Stimulated activated naive CD8-positive, alpha-beta T cell treated with anti-CD3 and anti-CD28 coated beads, Interleukin-15, Interleukin-2, amounts not matched to agents 100 ng/mL and 50 ng/mL, for 24 hours (primary cell): ENCODE measurements at regions not wholly inside any gene's neighbourhood (a gene's known extent, or its start where the extent isn't known, plus 50 kb on each side); places are given as distances from the start of the nearest gene placed in this dataset.
"Not testable (repeated sequence)": the region's sequence is repeated elsewhere in the genome, so short reads cannot be mapped to it uniquely, and the experiment has no call there.

ENCODE experiments used
- H3K27ac Mint-ChIP-seq: one replicate; pipeline ENCODE4 v1.8.0; 2021; ENCODE audit warnings: mild to moderate bottlenecking, mixed read lengths
- H3K27me3 Mint-ChIP-seq: one replicate; pipeline ENCODE4 v1.8.0; 2021; ENCODE audit warnings: mixed read lengths
- H3K36me3 Mint-ChIP-seq: one replicate; pipeline ENCODE4 v1.8.0; 2021; ENCODE audit warnings: low read depth, mixed read lengths
- H3K4me1 Mint-ChIP-seq: one replicate; pipeline ENCODE4 v1.8.0; 2021; ENCODE audit warnings: low read depth, mixed read lengths
- H3K4me3 Mint-ChIP-seq: one replicate; pipeline ENCODE4 v1.8.0; 2021; ENCODE audit warnings: mild to moderate bottlenecking, mixed read lengths
- H3K9me3 Mint-ChIP-seq: one replicate; pipeline ENCODE4 v1.8.0; 2021; ENCODE audit warnings: mixed read lengths

DNA sequence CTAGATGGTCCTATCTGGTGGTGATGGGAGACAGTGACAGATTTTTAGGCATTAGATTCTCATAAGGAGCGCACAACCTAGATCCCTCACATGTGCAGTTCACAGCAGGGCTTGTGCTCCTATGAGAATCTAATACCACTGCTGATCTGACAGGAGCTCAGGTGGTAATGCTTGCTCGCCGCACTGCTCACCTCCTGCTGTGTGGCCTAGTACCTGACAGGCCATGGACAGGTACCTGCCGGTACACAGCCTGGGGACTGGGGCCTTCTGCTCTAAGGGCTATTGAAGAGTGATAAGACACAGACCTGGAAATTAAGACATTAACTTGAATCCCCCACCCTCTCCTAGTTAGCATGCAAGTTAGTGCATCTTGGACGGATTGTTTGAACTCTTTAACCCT is 64.4 kb downstream of the KLRB1 start:
- not testable (repeated sequence) for H3K9me3 Mint-ChIP-seq, H3K36me3 Mint-ChIP-seq, H3K27ac Mint-ChIP-seq, H3K4me3 Mint-ChIP-seq, H3K27me3 Mint-ChIP-seq, H3K4me1 Mint-ChIP-seq

DNA sequence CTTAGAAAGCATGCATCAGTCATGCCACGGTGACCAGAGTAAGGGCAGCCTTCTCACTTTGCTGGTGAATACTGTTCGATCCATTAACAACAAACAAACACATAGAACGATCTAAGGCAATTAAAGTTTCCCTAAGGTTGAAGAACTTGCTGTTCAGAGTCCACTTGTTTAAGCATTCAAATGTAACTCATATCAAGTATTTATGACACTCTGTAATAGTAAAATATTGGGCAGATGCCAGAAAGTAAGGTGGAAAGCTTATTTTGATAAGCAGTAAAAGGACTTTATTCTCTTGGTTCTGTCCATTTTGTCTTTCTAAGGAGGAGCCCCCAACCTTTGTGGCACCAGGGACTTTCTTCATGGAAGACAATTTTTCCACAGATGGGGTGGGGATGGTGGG is 64.9 kb downstream of the KLRB1 start:
- H3K4me1 Mint-ChIP-seq, H3K4me3 Mint-ChIP-seq, H3K27me3 Mint-ChIP-seq, H3K27ac Mint-ChIP-seq, H3K36me3 Mint-ChIP-seq, H3K9me3 Mint-ChIP-seq: not testable (repeated sequence)

DNA sequence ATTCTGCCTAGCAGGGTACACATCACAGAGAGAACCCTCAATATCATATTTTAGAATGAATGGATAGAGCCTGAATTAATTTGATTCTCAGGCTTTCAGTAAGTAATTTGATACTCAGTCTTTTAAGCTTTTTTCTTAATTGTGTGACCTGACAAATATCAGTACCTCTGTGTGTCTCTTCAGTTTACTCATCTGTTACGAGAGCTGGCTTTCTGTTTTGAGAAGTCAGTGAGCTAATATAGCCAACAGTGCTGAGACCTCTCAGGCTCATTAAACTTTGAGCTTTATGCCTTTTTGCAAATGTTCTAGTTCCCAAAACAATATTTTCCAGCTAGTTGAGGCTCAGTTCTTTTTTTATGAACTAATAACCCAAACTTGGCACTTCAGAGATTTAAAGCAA is 91.8 kb downstream of the KLRB1 start:
- H3K27me3 Mint-ChIP-seq, H3K4me3 Mint-ChIP-seq, H3K9me3 Mint-ChIP-seq, H3K4me1 Mint-ChIP-seq, H3K36me3 Mint-ChIP-seq, H3K27ac Mint-ChIP-seq: not testable (repeated sequence)

DNA sequence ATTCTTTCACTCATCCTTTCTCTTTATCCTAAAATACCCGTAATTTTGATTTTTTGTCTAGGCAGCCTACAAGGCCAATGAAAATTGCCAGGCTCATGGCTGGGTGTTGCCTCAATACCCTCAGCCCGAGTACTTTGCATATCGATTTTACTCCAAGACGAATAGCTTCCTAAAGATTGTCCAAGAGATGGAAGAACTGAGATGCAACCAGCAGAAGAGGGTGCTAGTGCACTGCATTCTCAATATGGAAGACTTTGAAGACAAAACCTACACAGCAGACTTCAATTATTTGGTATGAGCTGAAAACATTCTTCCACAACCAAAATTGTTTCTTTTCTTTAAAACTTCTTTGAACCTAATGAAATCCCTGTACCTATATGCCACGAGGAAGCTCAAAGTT is 95.0 kb downstream of the KLRB1 start:
- not testable (repeated sequence) for H3K4me1 Mint-ChIP-seq, H3K27ac Mint-ChIP-seq

DNA sequence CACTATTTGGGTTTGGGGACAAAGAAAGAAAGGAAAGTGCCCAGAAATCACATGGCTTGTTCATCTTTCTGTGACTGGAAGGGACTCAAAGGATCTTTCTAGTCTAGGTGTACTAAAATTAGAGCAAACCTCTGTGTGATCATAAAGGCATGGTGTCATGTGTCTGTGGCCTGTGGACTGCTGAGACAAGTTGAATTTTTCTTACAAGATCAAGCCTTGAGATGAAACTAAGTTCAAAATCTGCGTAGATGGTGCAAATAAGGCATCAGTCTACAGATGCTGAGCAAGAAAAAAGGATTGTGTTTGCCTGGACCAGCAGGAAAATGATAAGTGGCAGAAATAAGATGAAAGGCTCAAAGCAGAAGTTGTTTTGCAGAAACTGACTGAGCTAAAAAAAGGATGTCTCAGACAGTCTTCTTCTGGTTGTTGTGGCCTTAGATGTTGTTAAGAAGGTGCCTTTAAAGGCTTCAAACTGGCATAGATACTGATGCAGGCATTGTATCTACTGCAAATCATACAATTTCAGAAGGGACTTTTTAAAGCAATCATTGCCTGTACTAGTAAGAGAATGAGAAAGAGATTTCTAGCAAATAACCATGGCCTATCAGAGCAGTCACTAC is 97.2 kb downstream of the KLRB1 start:
- H3K9me3 Mint-ChIP-seq, H3K27me3 Mint-ChIP-seq, H3K27ac Mint-ChIP-seq, H3K36me3 Mint-ChIP-seq, H3K4me3 Mint-ChIP-seq, H3K4me1 Mint-ChIP-seq: not testable (repeated sequence)

More for the DNA sequence above, 95.0 kb downstream of the KLRB1 start:
- H3K9me3 Mint-ChIP-seq, H3K36me3 Mint-ChIP-seq, H3K27me3 Mint-ChIP-seq, H3K4me3 Mint-ChIP-seq: not testable (repeated sequence)

DNA sequence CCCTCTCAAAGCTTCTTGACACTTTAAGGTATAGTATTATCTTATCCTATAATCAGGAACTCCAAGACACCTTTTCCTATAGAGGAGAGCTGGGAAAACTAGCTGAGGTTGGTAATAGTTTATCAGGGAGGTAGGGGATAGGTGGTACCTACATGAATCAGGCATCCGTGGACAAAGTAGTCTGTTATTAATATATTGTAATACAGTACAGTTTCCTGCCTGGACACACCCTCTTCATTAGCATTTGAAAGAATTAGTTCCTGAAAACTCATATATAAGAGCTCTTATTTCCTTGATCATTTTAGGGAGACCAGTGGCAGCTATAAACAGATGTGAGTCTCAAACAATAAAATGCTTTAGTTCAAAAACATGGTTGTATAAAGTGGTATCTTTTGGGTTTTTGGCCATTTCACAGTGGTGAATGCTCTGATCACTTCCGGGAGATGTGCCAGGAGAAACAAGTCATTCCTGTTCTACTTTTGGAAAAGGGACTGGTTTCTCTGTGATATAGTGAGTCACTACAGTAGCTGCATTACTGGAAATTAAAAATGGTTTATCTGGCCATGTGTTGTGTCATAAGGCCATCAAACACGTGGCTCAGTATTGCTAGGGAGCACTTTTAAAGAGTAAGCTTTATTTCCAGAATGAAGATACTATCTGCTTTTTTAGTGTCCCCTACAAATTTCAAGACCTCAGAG is 98.1 kb downstream of the KLRB1 start:
- Mint-ChIP-seq H3K27ac (no peak overlapping the region), H3K27me3 (no peaks in the 10 kb centered on the region), H3K9me3 (no peaks in the 10 kb centered on the region), H3K4me3 (no peak overlapping the region), H3K4me1 (no peaks in the 10 kb centered on the region), H3K36me3 (no peaks in the 10 kb centered on the region)

DNA sequence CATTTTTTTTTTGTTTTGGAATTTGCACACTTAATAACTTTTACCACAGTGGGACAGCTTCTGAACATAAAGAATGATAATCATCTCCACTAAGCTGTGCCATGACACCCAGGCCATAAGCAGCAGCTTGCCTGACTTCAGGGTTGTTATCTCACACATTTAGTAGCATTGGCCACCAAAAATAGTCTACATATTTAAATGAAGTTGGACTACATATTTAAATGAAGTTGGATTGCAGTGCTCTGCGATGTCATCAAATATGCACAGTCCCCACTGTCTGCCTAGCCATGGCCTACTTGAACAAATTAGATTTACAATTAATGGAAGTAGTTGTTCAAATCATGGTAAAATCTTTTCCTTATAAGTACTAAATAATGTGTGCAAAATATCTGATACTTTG is 101.0 kb downstream of the KLRB1 start:
- no peak overlapping the region for H3K4me3 Mint-ChIP-seq
- H3K4me1 Mint-ChIP-seq: no peaks in the 10 kb centered on the region
- no peak overlapping the region for H3K27ac Mint-ChIP-seq
- H3K27me3 Mint-ChIP-seq: no peaks in the 10 kb centered on the region
- H3K36me3 Mint-ChIP-seq: no peaks in the 10 kb centered on the region
- no peaks in the 10 kb centered on the region for H3K9me3 Mint-ChIP-seq

DNA sequence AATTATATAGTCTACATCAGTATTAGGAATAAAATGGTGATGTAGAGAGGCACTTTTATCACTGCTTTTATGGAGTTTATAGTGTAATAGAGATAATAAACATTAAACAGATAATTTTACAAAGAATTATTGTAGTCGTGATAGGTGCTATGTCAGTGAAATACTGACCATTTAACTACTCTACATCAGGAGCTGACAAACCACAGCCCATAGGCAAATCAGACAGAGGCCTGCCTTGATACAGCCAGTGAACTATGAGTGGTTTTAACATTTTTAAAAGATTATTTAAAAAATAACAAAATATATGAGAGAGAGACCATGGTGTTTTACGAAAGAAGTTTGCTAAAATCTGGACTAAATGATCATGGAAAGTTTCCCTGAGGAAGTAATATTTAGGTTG is 104.3 kb downstream of the KLRB1 start:
- not testable (repeated sequence) for H3K9me3 Mint-ChIP-seq, H3K27me3 Mint-ChIP-seq, H3K4me1 Mint-ChIP-seq, H3K4me3 Mint-ChIP-seq, H3K36me3 Mint-ChIP-seq, H3K27ac Mint-ChIP-seq

DNA sequence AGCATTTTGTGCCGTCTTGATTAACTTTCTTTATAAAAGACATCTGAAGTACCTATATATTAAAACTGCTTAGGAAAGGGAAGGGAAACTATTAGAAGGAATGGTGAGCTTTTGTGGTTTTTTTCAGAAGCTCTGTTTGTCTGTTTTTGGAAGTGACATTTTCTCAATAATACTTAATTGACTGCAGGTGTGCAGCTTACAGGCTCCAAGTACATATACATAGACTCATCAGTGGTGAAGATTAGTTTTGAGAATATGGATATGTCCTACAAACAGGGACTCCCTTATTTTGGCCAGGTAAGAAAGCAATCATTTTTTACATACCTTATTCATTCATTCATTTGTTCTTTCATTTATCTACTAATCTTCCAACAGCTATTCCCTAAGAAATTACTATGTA is 104.9 kb downstream of the KLRB1 start:
- H3K9me3 Mint-ChIP-seq, H3K36me3 Mint-ChIP-seq, H3K4me1 Mint-ChIP-seq, H3K27ac Mint-ChIP-seq, H3K4me3 Mint-ChIP-seq, H3K27me3 Mint-ChIP-seq: not testable (repeated sequence)

DNA sequence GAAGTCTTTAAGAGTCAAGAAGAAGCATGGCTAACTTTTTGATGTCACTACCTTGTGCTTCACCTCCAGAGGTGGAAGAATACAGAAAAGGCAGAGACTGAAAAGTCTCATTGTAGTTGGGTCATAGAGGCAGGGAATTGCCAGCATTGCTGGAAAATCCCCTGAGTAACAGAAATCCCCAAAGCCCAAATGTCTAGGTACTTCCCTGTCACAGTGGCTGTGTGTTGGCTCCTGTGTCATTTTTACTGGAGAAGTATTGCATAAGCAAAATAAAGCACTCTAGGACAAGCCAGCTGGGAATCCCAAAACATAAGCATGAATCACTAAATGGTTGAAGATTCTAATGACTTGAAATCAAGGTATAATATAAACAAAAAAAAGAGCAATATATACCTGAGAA is 114.4 kb downstream of the KLRB1 start:
- H3K4me1 Mint-ChIP-seq, H3K36me3 Mint-ChIP-seq, H3K27ac Mint-ChIP-seq, H3K9me3 Mint-ChIP-seq, H3K27me3 Mint-ChIP-seq, H3K4me3 Mint-ChIP-seq: not testable (repeated sequence)

DNA sequence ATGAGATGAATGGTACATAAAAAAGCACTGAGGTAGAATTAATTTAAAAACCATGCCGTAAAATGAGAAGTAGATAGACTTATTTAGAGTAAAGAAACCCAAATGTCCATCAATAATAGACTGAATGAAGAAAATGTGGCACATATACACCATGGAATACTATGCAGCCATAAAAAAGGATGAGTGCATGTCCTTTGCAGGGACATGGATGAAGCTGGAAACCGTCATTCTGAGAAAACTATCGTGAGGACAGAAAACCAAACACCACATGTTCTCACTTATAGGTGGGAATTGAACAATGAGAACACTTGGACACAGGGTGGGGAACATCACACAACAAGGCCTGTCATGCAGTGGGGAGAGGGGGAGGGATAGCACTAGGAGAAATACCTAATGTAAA is 126.4 kb downstream of the KLRB1 start:
- not testable (repeated sequence) for H3K27ac Mint-ChIP-seq, H3K27me3 Mint-ChIP-seq, H3K36me3 Mint-ChIP-seq, H3K4me3 Mint-ChIP-seq, H3K4me1 Mint-ChIP-seq, H3K9me3 Mint-ChIP-seq

DNA sequence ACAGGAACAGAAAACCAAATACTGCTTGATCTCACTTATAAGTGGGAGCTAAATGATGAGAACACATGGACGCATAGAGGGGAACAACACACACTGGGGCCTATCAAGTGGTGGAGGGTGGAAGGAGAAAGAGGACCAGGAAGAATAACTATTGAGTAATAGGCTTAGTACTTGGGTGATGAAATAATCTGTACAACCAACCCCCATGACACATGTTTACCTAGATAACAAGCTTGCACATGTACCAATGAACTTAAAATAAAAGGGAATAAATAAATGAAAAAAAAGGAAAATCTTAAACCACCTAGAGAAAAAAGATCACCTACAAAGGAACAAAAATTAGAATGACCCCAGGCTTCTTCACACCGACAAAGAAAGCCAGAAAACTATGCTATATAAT is 133.5 kb downstream of the KLRB1 start:
- H3K4me1 Mint-ChIP-seq: peaks cover 17% of the 10 kb centered on the region
- not testable (repeated sequence) for H3K27me3 Mint-ChIP-seq, H3K27ac Mint-ChIP-seq

DNA sequence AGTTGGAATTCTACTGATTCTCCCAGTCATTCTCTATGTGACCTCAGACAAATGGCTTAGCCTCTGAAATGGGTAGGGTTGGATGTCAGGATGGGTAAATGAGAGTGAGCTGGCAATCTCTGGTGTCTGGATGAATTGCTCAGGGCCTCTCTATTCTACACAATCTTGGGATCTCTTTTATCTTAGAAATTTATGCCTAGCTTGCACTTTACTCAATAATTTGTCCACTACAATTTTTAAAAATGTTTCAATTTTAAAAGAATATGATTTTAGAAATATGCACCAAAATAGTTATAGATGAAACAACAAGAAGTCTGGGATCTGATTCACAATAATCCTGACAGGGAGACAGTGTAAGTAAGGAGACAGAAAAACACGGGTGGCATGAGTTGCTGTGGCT is 134.1 kb downstream of the KLRB1 start:
- not testable (repeated sequence) for H3K4me3 Mint-ChIP-seq, H3K27me3 Mint-ChIP-seq, H3K9me3 Mint-ChIP-seq, H3K27ac Mint-ChIP-seq, H3K36me3 Mint-ChIP-seq
- H3K4me1 Mint-ChIP-seq: peaks cover 23% of the 10 kb centered on the region

More for the DNA sequence above, 133.5 kb downstream of the KLRB1 start:
- H3K36me3 Mint-ChIP-seq, H3K9me3 Mint-ChIP-seq, H3K4me3 Mint-ChIP-seq: not testable (repeated sequence)

DNA sequence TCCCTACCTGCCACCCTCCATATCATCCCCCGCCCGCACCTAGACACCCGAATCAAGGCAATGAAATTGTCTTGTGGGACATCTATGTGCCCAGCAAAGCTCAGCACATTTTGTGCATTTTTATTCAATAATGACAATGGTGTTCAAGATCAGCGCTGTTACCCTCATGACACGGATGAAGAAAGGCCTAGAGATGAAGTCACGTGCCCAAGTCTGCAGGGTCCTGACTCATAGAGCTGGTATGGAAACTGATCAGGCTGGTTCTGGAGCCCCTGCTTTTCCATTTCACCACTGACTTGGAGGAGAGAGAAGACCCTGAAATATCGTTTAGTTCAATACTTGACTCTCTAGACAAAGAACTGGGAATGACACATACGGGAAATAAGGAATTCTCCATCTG is 136.2 kb downstream of the KLRB1 start:
- H3K9me3 Mint-ChIP-seq, H3K4me3 Mint-ChIP-seq, H3K27me3 Mint-ChIP-seq, H3K27ac Mint-ChIP-seq, H3K36me3 Mint-ChIP-seq: not testable (repeated sequence)
- peaks cover 26% of the 10 kb centered on the region for H3K4me1 Mint-ChIP-seq

DNA sequence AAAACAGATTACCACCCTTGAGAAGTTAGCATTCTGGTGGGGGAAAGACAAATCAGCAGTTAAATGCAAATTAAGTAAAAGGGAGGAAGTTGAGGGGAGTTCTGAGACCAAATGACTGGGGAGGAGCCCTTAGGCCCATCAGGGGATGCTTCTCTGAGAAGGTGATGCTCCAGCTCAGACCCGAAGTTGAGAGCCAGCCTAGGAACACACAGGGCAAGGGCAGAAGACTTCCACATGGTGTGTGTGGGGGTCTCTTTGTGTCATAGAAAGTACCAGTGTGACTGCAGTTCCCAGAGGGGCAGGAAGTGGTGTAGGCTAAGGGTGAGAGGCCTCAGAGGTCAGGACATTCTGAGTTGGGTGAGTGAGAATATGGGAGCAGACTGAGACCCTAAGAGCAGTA is 137.3 kb downstream of the KLRB1 start:
- H3K4me1 Mint-ChIP-seq: peaks cover 26% of the 10 kb centered on the region
- not testable (repeated sequence) for H3K36me3 Mint-ChIP-seq, H3K9me3 Mint-ChIP-seq, H3K4me3 Mint-ChIP-seq, H3K27me3 Mint-ChIP-seq, H3K27ac Mint-ChIP-seq

DNA sequence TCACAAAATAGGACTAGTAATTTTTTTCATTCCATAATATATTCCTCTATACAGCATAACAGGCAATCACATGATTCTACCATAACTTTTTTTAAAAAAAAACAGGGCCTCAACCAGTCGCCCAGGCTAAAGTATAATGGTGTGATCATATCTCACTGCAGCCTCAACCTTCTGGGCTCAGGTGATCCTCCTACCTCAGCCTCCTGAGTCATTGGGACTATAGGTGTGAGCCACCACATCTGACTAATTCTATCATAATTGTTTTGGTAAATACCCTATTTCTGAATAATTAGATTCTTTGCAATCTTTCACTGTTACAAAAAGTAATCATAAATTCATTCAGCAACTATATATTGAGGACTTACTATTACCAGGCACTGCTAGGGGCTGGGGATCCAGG is 137.8 kb downstream of the KLRB1 start:
- H3K27me3 Mint-ChIP-seq, H3K9me3 Mint-ChIP-seq, H3K4me3 Mint-ChIP-seq, H3K36me3 Mint-ChIP-seq, H3K27ac Mint-ChIP-seq: not testable (repeated sequence)
- H3K4me1 Mint-ChIP-seq: peaks cover 26% of the 10 kb centered on the region
